ENCODE measurements at regions not wholly inside any gene's neighbourhood (a gene's known extent, or its start where the extent isn't known, plus 50 kb on each side); places are given as distances from the start of the nearest gene placed in this dataset.

GRCh38 chrX:115363897-115364296, 74.4 kb downstream of the LUZP4 start:
- TF ChIP-seq EZH2 (IDR thresholded peaks at IDR 0.05; ENCODE audit: insufficient read depth, poor library complexity, severe bottlenecking) (no peak), EZH2phosphoT487 (IDR thresholded peaks at IDR 0.05; ENCODE audit: insufficient read depth, low read depth) (no peak)

Measured in GM23248 (cell line).